GM13976 (cell line): ENCODE measurements at regions not wholly inside any gene's neighbourhood (a gene's known extent, or its start where the extent isn't known, plus 50 kb on each side); places are given as distances from the start of the nearest gene placed in this dataset.

Experiments used
- DNase-seq: peaks from one replicate; pipeline ENCODE4 v3.0.0; 2012; ENCODE audit warnings: low spot score
- CTCF ChIP-seq: IDR thresholded peaks from 2 replicates; pipeline ENCODE4 v1.5.1; 2012; ENCODE audit warnings: borderline replicate concordance, mild to moderate bottlenecking; ENCODE audit not compliant: insufficient read depth; ENCODE audit errors: extremely low read depth, missing control alignments, control extremely low read depth
- in situ Hi-C: fragments of 300-500 bp; cut with MboI; formaldehyde crosslinking; loops from one replicate; pipeline ENCODE4 v1.12.0; 2022; ENCODE audit warnings: low sequenced_read_pairs, mixed read lengths, inconsistent platforms; ENCODE audit not compliant: unreplicated experiment

DNA sequence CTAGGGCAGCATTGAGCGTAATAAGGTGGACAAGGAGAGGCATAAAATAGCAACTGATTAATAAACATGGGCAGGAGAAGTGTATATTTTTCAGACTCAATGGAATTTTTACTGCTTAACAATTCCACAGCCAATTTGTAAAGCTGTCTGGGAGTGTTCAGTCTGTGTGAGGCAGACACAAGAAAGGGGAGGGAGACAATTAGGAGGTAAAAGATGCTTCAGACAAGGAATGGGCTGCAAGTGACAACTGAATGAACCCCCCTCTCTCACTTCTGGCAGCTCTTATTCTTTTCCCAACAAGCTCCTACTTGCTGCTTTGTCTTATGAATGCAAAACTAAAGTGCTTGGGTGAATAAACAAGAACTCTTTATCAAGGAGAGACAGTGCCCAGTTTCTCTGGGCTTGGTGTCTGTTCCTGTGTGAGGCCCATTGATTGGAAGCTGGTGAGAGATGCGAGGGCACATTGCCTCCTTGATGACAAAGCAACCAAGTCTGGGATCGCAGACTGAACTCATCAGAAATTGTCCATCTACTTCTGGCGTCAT is 575.3 kb downstream of the RNF144B start:
- in situ Hi-C loops: no loop called here
- DNase-seq: no peak
- TF ChIP-seq CTCF: no peak

DNA sequence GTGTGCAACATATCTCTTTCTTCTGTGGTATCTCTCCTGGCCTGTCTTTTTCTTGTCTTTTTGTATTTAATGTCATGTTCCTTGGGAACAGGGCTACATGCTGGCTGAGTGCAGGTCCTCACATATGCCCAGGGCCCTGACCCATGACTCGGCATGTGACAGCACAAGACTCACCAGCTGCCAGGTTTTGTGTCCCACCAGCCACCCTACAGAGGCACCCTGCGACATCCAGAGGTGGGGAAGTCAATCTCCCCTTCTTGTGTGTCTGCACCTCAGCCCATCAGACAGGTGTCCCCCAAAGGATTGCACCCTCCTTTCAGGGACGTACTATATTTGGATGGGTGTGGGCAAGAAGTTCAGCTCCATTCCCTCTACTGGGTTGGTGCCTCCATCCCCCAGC is 576.3 kb downstream of the RNF144B start:
- TF ChIP-seq CTCF: no peak
- in situ Hi-C loops: no loop called here
- DNase-seq: no peak

- in situ Hi-C loops: no loop called here
- no peak for TF ChIP-seq CTCF
- no peak for DNase-seq
Measured at GRCh38 chr6:18973251-18973650, 586.1 kb downstream of the RNF144B start.

- in situ Hi-C loops: loop anchor here (25.0 kb wide), 1 partner anchor 1086 kb away; no protein-coding TSS in a partner anchor
- TF ChIP-seq CTCF: no peak
- DNase-seq: no peak
Measured at GRCh38 chr6:18976091-18976490, 588.9 kb downstream of the RNF144B start.

DNA sequence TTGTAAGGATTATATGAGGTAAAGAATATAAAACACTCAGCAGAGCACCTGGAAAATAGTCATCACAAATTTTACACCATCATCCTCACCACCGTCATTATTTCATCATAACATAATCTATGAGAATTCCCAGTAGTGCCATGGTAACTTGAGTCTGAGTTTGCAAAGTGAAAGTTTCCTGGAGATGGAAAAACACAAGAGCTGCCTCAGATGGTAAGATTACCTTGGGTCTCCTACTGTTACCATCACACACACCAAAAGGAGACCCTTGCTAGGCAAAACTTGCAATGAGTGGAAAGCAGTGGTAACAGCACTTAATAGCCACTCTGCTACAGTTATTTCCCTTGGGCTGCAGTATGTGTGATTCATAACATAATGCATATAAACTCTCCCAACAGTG is 589.8 kb downstream of the RNF144B start:
- no peak for TF ChIP-seq CTCF
- in situ Hi-C loops: loop anchor here (25.0 kb wide), 1 partner anchor 1085 kb away; no protein-coding TSS in a partner anchor
- no peak for DNase-seq

- no peak for TF ChIP-seq CTCF
- in situ Hi-C loops: loop anchor here (25.0 kb wide), 1 partner anchor 1084 kb away; no protein-coding TSS in a partner anchor
- no peak for DNase-seq
Measured at GRCh38 chr6:18978337-18979128, 591.4 kb downstream of the RNF144B start.

DNA sequence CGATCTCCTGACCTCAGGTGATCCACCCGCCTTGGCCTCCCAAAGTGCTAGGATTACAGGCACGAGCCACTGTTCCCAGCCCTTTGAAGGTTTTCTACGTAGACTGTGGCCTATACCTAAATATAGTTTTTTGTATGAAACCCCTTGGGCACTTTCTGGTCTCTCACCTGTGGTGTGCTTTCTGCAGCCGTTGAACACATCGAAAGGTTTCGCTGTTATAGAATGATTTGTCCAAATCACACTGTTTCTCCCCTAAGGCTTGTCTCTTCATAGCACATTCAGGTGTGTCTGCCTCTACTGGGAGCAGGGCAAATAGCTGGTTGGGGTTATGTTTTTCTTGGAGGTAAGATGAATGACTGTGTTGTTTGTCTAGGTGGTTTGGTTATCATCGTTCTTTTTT is 597.9 kb downstream of the RNF144B start:
- TF ChIP-seq CTCF: no peak

More for the DNA sequence above, 597.9 kb downstream of the RNF144B start:
- in situ Hi-C loops: loop anchor here (25.0 kb wide), 1 partner anchor 1077 kb away; no protein-coding TSS in a partner anchor
- no peak for DNase-seq
